Duodenal mucosa (tissue), 2 donors: ENCODE measurements at regions not wholly inside any gene's neighbourhood (a gene's known extent, or its start where the extent isn't known, plus 50 kb on each side); places are given as distances from the start of the nearest gene placed in this dataset.

Experiments
- H3K27ac ChIP-seq: one replicate; pipeline ENCODE4 v1.7.0; 2013; ENCODE audit warnings: low read depth, low read length
- H3K27me3 ChIP-seq, 2 donors: one replicate each; pipeline ENCODE4 v1.7.0; 2013; ENCODE audit warnings: low read length in 2 of 2, control low read depth in 1 of 2; ENCODE audit not compliant: insufficient read depth in 2 of 2, control insufficient read depth in 1 of 2
- H3K36me3 ChIP-seq, 2 donors: one replicate each; pipeline ENCODE4 v1.7.0; 2013; ENCODE audit warnings: low read length in 2 of 2, control low read depth in 1 of 2; ENCODE audit not compliant: insufficient read depth in 2 of 2, control insufficient read depth in 1 of 2
- H3K4me1 ChIP-seq, 2 donors: one replicate each; pipeline ENCODE4 v1.7.0; 2013; ENCODE audit warnings: low read length in 2 of 2, control low read depth in 1 of 2; ENCODE audit not compliant: insufficient read depth in 2 of 2, control insufficient read depth in 1 of 2
- H3K4me3 ChIP-seq, 2 donors: one replicate each; pipeline ENCODE4 v1.7.0; 2013; ENCODE audit warnings: low read length in 2 of 2, low read depth in 1 of 2
- H3K9ac ChIP-seq, 2 donors: one replicate each; pipeline ENCODE4 v1.7.0; 2013; ENCODE audit warnings: low read length in 2 of 2, low read depth in 1 of 2
- H3K9me3 ChIP-seq, 2 donors: one replicate each; pipeline ENCODE4 v1.7.0; 2013; ENCODE audit warnings: low read length in 2 of 2, control low read depth in 1 of 2; ENCODE audit not compliant: control insufficient read depth in 1 of 2

DNA sequence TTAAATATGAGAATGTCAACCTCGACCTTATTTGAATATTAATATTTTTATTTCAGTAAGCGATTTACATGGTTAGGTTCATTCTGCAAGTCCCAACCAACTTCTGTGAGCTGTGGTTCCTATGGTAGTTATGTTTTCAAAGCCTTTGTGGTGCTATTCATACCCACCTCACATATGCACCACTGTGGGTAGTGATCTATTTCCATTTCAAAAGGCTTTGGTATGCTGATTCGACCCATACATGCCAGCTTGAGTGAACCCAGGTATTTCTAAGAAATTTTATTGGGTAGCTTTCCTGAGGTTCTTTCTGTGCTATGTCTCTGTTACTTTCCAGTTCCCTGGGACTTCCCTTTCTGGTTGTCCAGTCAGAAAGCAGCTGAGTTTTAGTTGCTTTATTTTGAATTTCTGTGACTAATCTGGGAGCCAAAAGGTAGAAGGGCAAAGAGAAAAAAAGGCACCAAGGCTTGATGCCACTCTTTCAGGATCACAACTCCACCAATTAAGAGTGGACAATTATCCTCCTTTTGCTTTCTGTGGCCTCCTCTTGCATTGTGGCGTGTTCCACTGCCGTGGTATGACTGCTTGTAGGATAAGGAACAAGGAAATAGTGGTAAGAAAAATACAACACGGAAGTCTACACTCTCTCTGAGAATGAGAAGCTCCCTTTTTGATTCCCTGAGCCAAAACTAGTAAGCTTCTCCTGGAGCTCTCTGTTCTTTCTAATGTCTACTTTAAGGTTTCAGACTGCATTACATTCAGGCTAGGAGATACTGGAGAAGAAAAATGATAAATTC, 729.1 kb downstream of the NOVA1 start:
- Histone ChIP-seq H3K9me3 (peaks cover 0 to 4% of the 10 kb centered on the region in 2 donors), H3K4me1 (no peaks in the 10 kb centered on the region), H3K36me3 (no peaks in the 10 kb centered on the region), H3K9ac (no peak overlapping the region), H3K27ac (no peak overlapping the region), H3K4me3 (no peak overlapping the region), H3K27me3 (no peaks in the 10 kb centered on the region)

DNA sequence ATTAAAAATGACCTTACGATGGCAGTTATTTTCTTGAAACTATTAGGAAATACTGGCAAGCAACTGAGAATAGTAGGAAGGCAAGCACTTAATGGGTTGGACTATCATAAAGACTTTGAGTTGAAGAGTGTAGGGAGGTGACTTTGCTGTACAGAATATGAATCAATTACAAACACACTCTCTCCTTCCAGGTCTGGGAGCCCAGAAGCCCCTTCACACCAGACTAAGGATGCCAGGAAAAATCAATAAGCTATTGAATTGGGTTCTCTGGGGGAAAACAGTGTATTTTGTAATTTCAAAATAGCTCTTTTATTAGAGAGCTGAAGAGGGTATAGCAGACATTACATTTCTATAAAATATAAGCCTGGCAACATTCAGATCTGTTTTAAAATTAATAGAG, 736.4 kb downstream of the NOVA1 start:
- Histone ChIP-seq H3K36me3 (no peaks in the 10 kb centered on the region), H3K9me3 (no peaks in the 10 kb centered on the region), H3K4me1 (no peaks in the 10 kb centered on the region), H3K9ac (no peak overlapping the region), H3K27ac (no peak overlapping the region), H3K27me3 (no peaks in the 10 kb centered on the region), H3K4me3 (no peak overlapping the region)

DNA sequence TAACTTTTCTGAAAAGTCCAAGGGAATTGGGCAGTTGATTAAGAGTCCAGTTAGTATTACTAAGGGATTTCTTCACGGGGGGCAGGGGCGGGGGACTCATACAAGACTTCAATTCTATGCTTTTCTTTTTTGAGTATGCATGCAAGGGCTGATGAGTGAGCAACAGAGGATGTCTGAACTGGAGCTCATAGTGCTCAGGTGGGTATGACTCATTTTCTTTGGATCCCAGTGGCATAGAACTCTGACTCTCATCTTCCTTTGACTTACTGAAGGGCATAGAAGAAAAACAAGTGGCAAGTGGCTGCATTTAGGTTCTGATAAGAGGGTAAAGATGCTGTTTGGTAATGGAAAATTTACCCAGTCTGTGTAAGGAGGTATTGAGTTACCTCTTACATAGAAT, 749.2 kb downstream of the NOVA1 start:
- Histone ChIP-seq H3K4me1 (no peaks in the 10 kb centered on the region), H3K36me3 (no peaks in the 10 kb centered on the region), H3K4me3 (no peak overlapping the region), H3K9ac (no peak overlapping the region), H3K27ac (no peak overlapping the region), H3K27me3 (no peaks in the 10 kb centered on the region), H3K9me3 (no peaks in the 10 kb centered on the region)

DNA sequence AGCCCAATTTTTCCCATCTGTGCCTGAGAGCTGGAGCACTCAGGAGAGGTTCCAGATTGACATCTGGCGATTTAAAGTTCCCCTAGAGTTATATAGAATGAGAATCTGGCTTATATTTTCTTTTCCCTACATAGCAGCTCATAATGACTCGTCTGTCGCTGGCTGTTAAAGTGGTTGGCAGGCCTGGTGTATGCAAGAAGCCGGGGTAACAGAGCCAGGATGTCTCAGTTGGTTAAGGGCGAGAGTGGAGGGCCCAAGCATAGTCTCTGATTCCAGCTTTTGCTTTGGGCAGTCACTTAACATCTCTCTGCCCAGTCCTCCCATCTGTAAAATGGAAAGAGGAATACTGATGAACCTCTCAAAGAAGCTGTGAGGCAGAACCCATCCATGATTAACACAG, 751.6 kb downstream of the NOVA1 start:
- no peaks in the 10 kb centered on the region for H3K4me1 ChIP-seq
- H3K27ac ChIP-seq: no peak overlapping the region
- no peaks in the 10 kb centered on the region for H3K27me3 ChIP-seq
- H3K4me3 ChIP-seq: no peak overlapping the region
- no peaks in the 10 kb centered on the region for H3K36me3 ChIP-seq
- no peak overlapping the region for H3K9ac ChIP-seq
- H3K9me3 ChIP-seq: peaks cover 0 to 5% of the 10 kb centered on the region in 2 donors

DNA sequence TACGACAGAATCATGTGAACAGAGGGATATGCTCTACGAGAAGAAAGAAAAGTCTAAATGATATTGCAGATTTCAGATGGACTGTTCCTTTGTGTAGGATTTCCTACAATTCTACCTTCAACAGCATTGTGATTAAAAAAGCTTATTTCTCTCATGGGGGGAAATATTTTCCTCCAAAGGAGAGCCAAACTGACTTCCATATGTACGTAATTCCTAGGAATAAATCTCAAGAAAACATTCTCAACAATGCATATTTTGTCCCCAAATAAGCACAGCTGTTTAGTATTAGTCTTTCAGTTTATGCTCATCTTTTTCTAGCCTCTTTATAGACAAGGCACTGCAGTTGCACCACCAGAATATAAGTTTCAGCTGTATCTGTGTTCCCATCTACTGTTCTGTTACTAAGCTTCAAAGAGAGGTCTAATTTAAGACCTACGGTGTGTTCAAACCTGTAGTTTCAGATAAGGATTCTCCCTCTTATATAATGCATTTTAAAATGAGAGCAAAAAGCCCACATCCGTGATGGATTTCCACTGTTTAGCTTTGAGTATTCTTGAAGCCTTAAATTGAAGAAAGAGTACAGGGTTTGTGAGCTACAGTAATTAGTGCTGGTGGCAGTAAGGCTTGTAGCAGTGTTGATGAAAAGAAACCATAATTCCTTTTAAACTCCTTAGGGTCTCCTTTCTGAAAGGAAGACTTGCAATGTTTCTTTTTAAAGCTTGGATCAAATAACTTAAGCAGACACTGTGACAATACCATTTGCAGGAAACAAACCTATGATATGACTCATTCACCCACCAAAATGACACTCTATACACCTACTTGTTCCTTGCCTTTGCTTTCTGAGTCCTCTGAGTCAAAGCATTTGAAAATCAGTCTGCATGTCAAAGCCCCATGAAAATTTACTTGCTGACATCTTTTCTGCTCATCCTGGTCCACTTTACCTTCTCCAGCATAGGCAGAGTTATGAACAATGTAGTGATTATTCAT, 754.1 kb downstream of the NOVA1 start:
- H3K27ac ChIP-seq: no peak overlapping the region

DNA sequence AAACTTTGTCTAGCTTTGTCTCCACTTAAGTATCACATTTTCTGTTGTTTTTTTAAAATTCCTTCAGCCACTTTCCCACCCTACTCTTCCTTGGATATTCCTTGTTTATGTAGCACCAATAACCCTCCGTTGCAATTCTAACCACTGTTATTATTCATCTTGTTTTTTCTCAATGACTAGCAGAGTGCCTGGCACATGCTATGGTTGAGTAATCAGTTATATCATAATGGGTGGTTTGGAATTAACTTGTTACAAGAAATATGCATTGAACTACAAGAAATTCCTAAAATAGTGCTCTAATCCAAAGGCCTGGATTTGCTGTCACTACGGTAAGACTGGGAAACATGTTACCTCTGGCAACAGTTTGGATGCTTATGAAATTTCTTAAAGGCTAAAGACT, 756.6 kb downstream of the NOVA1 start:
- H3K9ac ChIP-seq: no peak overlapping the region
- H3K27ac ChIP-seq: no peak overlapping the region
- H3K36me3 ChIP-seq: no peaks in the 10 kb centered on the region
- no peaks in the 10 kb centered on the region for H3K27me3 ChIP-seq
- H3K4me3 ChIP-seq: no peak overlapping the region
- no peaks in the 10 kb centered on the region for H3K4me1 ChIP-seq
- H3K9me3 ChIP-seq: peaks cover 4 to 16% of the 10 kb centered on the region in 2 donors

More for the DNA sequence above, 754.1 kb downstream of the NOVA1 start:
- H3K4me3 ChIP-seq: no peak overlapping the region
- no peaks in the 10 kb centered on the region for H3K4me1 ChIP-seq
- H3K27me3 ChIP-seq: no peaks in the 10 kb centered on the region
- no peak overlapping the region for H3K9ac ChIP-seq
- H3K36me3 ChIP-seq: no peaks in the 10 kb centered on the region
- peaks cover 4 to 10% of the 10 kb centered on the region in 2 donors for H3K9me3 ChIP-seq

DNA sequence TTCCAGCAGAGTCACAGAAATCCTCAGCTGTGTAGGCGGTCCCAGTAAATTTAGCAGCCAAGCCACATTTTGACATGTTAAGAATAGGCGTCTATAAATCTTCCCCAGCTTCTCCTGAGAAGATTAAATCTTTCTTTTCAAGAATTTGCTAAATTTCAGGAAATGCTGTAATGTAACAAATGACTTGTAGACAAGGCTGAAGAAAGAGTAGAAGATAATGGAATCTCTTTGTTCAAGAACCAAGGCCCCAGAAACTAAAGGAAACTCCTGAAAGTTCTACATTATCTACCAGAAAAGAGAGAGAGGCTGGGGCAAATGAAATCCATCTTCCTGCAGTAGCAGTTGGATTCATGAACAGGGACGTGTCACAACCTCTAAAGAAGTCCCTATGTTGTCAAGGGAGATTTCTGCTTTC, 760.3 kb downstream of the NOVA1 start:
- Histone ChIP-seq H3K27ac (no peak overlapping the region), H3K4me1 (no peaks in the 10 kb centered on the region), H3K4me3 (no peak overlapping the region), H3K27me3 (no peaks in the 10 kb centered on the region), H3K9me3 (peaks cover 7 to 16% of the 10 kb centered on the region in 2 donors), H3K36me3 (no peaks in the 10 kb centered on the region), H3K9ac (no peak overlapping the region)

DNA sequence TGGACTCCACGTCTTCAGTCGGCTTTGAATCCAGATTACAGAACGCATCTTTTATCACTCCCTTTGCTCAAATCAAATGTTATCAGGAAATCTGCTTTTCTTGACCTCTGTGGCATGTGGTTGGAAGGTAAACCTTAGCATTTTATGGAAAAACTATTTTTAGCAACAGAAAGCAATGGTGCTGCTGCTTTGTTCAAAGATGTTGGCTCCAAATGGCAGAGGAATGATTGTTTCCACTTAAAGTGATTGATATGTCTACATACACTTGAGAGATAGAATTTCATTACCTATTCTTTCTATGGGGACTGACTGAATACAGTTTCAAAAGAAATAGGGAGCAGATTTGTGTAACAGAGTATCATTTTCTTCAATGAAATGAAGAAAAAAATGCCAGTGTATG, 761.2 kb downstream of the NOVA1 start:
- Histone ChIP-seq H3K9me3 (peaks cover 7 to 15% of the 10 kb centered on the region in 2 donors), H3K27ac (no peak overlapping the region), H3K36me3 (no peaks in the 10 kb centered on the region), H3K4me1 (no peaks in the 10 kb centered on the region), H3K4me3 (no peak overlapping the region), H3K27me3 (no peaks in the 10 kb centered on the region), H3K9ac (no peak overlapping the region)

DNA sequence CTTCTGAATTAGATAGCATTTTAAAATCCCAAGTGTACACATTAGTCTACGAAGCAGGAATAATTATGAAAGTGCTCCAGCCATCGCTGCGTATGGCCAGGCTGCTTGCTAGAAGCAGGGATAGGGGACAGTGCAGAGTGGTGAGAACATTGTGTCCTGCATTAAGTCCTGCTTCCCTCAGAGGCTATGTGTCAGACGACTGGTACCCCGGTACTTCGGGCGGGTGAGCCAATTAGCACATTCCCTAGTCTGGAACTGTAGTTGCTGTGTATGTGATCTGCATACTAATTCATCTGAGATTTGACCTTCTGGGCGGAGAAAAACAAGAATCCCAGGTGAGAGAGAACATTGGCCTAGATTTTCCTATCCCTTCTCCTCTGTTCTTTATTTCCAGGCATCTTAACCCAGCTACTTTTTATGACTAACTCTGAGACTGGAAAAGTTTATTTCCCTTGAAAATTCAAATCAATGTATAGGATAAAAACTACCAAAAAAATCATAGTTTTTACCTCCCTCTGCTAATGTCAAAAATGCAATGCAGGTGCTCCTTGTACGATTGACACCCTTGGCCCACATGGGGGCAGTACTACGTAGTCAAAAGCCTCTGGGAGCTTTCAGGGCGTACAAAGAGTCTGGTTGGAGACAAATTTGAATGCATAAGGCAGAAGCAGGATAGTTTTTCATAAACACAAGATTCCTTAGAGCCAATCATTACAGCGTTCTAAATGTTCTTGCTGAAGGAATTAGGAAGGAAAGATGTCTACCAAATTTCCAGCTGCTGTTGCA, 764.3 kb downstream of the NOVA1 start:
- Histone ChIP-seq H3K27ac (no peak overlapping the region), H3K9me3 (peaks cover 3 to 7% of the 10 kb centered on the region in 2 donors), H3K4me1 (no peaks in the 10 kb centered on the region), H3K27me3 (no peaks in the 10 kb centered on the region), H3K9ac (no peak overlapping the region), H3K36me3 (no peaks in the 10 kb centered on the region), H3K4me3 (no peak overlapping the region)
